ENCODE measurements at regions not wholly inside any gene's neighbourhood (a gene's known extent, or its start where the extent isn't known, plus 50 kb on each side); places are given as distances from the start of the nearest gene placed in this dataset.
"Not testable (repeated sequence)": the region's sequence is repeated elsewhere in the genome, so short reads cannot be mapped to it uniquely, and the experiment has no call there.

DNA sequence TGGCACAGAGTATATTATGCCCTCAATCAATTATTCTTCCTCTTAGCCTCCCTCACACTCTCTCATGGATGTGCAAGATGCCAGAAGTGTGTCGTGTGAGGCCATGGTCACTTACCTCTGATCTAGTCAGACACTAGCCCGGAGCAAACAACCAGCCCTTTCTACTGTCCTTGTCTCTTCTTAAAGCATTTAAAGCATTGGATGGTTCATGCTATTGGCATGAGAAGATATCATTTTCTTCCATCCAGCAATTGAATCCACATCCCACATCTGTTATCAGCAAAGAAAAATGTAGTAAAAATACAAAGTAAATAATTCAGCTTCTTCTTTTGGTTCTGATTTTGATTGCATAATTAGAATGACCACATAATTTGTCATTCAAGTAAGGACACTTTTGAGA is 267.2 kb upstream of the ACO1 start:
- Mint-ChIP-seq H3K36me3 (ENCODE audit: low read depth) (no peaks in the 10 kb centered on the region), H3K4me3 (no peak overlapping the region), H3K27me3 (no peaks in the 10 kb centered on the region), H3K9me3 (no peaks in the 10 kb centered on the region), H3K27ac (no peak overlapping the region), H3K4me1 (no peaks in the 10 kb centered on the region)
- no peak for DNase-seq
- POLR2A ChIA-PET = no interaction called here
- CTCF ChIA-PET = no interaction called here

DNA sequence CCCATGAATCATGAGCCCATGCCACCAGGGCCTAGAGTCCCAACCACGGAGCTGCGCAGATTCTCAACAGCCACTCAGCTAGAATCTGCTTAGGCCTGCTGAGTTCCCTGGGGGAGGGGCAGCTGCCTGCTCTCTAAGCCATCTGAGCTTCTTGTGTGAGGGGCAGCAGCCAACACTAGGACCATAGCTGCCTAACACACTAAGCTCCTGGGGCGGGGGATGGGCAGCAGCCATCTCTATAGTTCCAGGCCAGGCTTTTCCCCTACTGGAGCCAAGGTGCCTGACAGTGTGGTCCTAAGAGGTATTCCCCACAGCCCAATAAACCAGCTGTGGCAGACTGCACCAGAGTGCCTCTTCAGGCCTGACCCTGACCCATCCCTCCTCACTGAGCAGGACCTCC is 255.9 kb upstream of the ACO1 start:
- no peak overlapping the region for H3K27ac Mint-ChIP-seq
- H3K27me3 Mint-ChIP-seq = no peaks in the 10 kb centered on the region
- ChIA-PET POLR2A (no interaction called here), CTCF (no interaction called here)
- no peak for DNase-seq
- no peaks in the 10 kb centered on the region for H3K36me3 Mint-ChIP-seq (ENCODE audit: low read depth)
- no peak overlapping the region for H3K4me3 Mint-ChIP-seq
- H3K4me1 Mint-ChIP-seq = no peaks in the 10 kb centered on the region
- no peaks in the 10 kb centered on the region for H3K9me3 Mint-ChIP-seq

DNA sequence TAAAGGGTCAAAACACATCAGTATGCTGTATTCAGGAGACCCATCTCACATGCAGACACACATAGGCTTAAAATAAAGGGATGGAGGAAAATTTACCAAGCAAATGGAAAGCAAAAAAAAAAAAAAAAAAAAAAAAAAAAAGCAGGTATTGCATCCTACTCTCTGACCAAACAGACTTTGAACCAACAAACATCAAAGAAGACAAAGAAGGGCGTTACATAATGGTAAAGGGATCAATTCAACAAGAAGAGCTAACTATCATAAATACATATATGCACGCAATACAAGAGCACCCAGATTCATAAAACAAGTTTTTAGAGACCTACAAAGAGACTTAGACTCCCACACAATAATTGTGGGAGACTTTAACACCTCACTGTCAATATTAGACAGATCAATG is 253.7 kb upstream of the ACO1 start:
- CTCF ChIA-PET; H3K36me3 Mint-ChIP-seq (ENCODE audit: low read depth); H3K4me1 Mint-ChIP-seq; DNase-seq; H3K4me3 Mint-ChIP-seq; H3K27ac Mint-ChIP-seq; H3K9me3 Mint-ChIP-seq; POLR2A ChIA-PET; H3K27me3 Mint-ChIP-seq: not testable (repeated sequence)

DNA sequence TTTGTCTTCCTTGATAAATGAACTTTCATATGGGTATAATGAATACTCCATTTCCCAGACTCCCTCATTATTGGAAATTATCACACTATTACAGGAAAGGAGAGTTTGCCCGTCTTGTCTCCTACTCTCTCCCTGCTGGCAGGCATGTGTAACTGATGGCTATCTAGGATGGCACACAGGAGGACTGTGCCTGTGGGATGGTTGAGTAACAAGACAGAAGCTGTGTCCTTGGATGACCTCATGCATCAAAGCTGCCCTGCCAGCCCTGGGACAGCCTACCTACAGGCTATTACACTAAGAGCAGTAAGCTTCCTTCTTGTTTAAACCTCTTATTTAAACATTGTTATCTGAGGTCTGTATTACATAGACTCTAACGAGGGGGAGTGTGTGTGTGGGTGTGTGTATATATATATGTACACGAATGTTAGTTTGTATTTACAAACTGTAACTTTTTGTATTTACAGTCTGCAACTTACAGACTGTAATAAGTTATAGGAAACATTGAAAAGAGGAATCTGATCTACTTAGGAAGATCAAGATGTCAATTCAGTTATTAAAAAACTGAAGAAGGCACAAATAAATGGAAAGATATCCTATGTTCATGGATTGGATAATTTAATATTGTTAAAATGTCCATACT is 247.6 kb upstream of the ACO1 start:
- no peaks in the 10 kb centered on the region for H3K4me1 Mint-ChIP-seq
- no peaks in the 10 kb centered on the region for H3K36me3 Mint-ChIP-seq (ENCODE audit: low read depth)
- POLR2A ChIA-PET = no interaction called here
- CTCF ChIA-PET = no interaction called here
- H3K27ac Mint-ChIP-seq = no peak overlapping the region
- no peaks in the 10 kb centered on the region for H3K9me3 Mint-ChIP-seq
- no peak for DNase-seq
- H3K4me3 Mint-ChIP-seq = no peak overlapping the region
- peaks cover 3% of the 10 kb centered on the region for H3K27me3 Mint-ChIP-seq

DNA sequence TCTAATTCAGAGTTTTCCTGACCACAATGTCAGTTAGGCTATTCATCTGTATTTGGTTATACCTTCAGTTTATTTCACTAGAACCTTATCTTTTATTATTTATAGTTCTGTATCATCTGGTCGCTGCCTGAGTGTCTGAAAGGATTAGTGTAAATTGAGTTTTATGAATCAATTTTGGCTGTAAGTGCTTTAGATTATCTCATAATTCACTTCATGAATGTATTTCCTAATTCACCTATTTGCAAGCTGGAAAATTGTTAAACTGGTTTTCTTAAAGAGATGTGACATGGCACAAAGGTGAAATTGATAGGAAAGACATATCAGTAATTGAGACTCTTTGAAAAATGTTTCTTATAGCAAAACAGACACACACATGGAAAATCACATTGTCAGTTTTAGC is 242.4 kb upstream of the ACO1 start:
- Mint-ChIP-seq H3K36me3 (ENCODE audit: low read depth) (no peaks in the 10 kb centered on the region), H3K27me3 (peaks cover 3% of the 10 kb centered on the region), H3K9me3 (peaks cover 2% of the 10 kb centered on the region), H3K27ac (no peak overlapping the region), H3K4me3 (no peak overlapping the region), H3K4me1 (no peaks in the 10 kb centered on the region)
- no peak for DNase-seq
- POLR2A ChIA-PET = no interaction called here
- CTCF ChIA-PET = no interaction called here

DNA sequence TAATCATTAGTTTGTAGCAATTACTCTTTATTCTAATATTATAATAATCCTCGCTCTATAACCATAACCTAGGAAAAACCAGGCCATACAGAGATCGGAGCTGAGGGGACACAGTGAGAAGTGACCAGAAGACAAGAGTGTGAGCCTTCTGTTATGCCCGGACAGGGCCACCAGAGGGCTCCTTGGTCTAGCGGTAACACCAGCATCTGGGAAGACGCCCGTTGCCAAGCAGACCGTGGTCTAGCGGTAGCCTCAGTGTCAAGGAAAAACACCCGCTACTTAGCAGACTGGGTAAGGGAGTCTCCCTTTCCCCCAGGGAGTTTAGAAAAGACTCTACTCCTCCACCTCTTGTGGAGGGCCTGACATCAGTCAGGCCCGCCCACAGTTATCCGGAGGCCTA is 235.9 kb upstream of the ACO1 start:
- H3K36me3 Mint-ChIP-seq (ENCODE audit: low read depth); POLR2A ChIA-PET; DNase-seq; H3K4me3 Mint-ChIP-seq; CTCF ChIA-PET; H3K27me3 Mint-ChIP-seq; H3K9me3 Mint-ChIP-seq; H3K27ac Mint-ChIP-seq; H3K4me1 Mint-ChIP-seq: not testable (repeated sequence)

DNA sequence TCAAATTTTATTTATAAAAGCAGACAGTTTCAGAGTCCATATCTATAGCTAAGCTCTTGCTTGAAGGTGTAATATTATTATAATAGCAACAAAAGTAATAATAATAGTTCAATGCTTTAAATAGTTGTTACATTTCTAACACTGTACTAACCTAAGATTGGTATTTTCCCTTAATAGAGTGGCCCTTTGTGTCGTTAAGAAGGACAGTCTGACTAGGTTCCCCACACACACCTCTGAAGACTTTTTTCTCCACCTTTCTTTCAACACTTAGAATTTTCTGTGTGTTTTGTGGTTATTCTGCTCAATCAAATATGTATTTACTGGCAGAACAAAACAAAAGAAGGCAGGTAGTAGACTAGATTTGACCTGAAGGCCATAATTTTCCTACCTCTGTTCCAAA is 223.2 kb upstream of the ACO1 start:
- Mint-ChIP-seq H3K27ac (no peak overlapping the region), H3K27me3 (no peaks in the 10 kb centered on the region), H3K4me3 (no peak overlapping the region), H3K4me1 (no peaks in the 10 kb centered on the region), H3K9me3 (no peaks in the 10 kb centered on the region), H3K36me3 (ENCODE audit: low read depth) (no peaks in the 10 kb centered on the region)
- DNase-seq = no peak
- ChIA-PET POLR2A (no interaction called here), CTCF (no interaction called here)

DNA sequence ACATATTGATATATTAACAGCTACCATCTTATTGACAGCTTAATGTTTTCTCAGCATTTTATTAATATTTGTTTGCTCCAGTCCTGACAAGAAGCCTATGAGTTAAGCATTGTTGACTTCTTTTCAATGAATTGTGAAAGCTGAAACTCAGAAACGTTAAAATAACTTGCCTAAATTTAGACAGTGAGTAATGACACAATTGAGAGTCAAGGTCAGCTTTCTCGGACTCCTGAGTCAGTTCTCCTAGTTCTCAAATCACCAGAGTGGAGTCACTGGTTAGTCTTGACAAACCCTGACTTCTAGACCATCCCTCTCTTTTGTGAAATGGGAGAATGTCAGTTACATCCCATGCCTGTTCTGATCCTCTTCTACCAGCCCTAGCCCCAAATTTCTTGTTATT is 222.7 kb upstream of the ACO1 start:
- H3K27me3 Mint-ChIP-seq = no peaks in the 10 kb centered on the region
- no peaks in the 10 kb centered on the region for H3K4me1 Mint-ChIP-seq
- H3K4me3 Mint-ChIP-seq = no peak overlapping the region
- H3K36me3 Mint-ChIP-seq (ENCODE audit: low read depth) = no peaks in the 10 kb centered on the region
- CTCF ChIA-PET = no interaction called here
- H3K9me3 Mint-ChIP-seq = no peaks in the 10 kb centered on the region
- H3K27ac Mint-ChIP-seq = no peak overlapping the region
- DNase-seq = no peak
- POLR2A ChIA-PET = no interaction called here

DNA sequence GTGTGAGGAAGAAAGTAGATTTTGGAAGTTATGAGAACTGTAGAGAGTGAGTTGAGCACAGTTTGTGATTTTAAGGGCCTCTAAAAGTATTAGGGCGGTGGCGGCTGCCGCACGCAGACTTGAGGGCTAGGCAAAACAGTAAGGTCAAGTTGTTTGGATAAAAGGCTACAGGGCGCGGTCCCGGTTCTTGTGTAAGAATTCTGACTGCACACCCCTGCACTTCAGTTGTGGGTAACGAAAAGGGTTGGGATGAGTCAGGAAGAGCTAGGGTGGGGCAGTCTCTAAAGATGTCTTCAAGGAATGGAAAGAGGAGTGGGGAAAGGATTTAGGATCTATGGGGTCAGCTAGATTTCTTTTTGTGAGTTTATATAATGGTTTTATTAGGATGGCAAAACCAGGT is 218.1 kb upstream of the ACO1 start:
- H3K27me3 Mint-ChIP-seq; H3K9me3 Mint-ChIP-seq; H3K27ac Mint-ChIP-seq; H3K36me3 Mint-ChIP-seq (ENCODE audit: low read depth); DNase-seq; H3K4me3 Mint-ChIP-seq; POLR2A ChIA-PET; H3K4me1 Mint-ChIP-seq; CTCF ChIA-PET: not testable (repeated sequence)

DNA sequence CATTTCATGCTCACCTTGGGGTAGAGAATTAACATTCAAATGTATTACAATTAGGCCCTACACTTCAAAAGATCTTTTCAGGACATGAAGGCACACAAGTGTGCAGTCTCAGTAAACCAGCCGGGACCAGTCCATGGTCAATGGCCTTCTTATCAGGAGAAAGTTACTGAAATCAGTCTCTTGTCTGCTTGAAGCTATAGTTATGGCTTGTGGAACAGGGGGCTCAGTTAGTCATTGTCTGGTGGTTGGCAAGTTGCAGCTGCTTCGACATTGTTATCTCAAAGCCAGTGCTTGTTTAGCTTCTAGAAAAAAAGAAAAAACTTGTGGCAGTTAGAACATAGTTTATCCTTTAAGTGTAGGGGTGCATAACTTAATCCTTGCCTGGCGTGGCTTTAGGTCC is 213.1 kb upstream of the ACO1 start:
- CTCF ChIA-PET = no interaction called here
- Mint-ChIP-seq H3K4me1 (no peaks in the 10 kb centered on the region), H3K9me3 (no peaks in the 10 kb centered on the region), H3K27me3 (no peaks in the 10 kb centered on the region), H3K36me3 (ENCODE audit: low read depth) (no peaks in the 10 kb centered on the region), H3K4me3 (no peak overlapping the region), H3K27ac (no peak overlapping the region)
- POLR2A ChIA-PET = no interaction called here
- DNase-seq = no peak

DNA sequence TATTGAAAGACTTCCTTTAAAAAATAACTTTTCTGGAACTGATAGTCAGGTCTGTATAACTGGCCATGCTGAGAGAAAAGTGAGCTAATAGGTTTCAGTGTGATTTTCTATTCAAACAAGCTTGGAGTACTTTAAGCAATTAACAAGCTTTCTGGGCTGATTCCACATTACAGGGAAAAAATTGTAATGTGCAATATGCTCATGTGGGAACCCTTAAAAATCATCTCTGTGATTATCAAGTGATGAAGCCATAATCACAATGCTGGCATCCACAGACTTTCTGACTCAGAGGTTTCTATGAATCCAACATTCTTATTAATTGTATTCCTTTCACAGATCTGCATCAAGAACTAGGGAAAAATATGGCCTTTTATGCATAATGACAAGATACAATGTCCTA is 212.2 kb upstream of the ACO1 start:
- H3K9me3 Mint-ChIP-seq = no peaks in the 10 kb centered on the region
- H3K36me3 Mint-ChIP-seq (ENCODE audit: low read depth) = no peaks in the 10 kb centered on the region
- no peak overlapping the region for H3K4me3 Mint-ChIP-seq
- no peaks in the 10 kb centered on the region for H3K4me1 Mint-ChIP-seq
- POLR2A ChIA-PET = no interaction called here
- H3K27ac Mint-ChIP-seq = no peak overlapping the region
- CTCF ChIA-PET = no interaction called here
- H3K27me3 Mint-ChIP-seq = no peaks in the 10 kb centered on the region
- no peak for DNase-seq

DNA sequence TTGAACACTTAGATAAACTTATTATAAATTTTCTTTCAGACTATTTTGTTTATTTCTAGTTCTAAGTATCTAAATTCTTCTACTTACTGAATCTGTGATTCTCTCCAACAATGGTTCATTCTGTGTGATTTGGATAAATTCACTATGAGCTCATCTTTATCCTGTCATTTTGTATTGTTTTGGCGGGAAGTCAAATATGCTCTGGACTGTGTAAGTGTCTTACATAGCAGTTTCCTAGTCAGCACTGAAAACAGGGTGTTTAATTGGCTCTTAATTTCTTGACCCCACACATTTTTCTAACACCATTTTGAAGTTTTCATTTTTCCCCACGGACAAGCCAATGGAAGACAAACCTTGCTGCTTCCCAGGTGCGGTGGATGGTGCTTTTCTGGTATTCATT is 207.0 kb upstream of the ACO1 start:
- no peaks in the 10 kb centered on the region for H3K36me3 Mint-ChIP-seq (ENCODE audit: low read depth)
- ChIA-PET POLR2A (no interaction called here), CTCF (no interaction called here)
- H3K4me1 Mint-ChIP-seq = no peaks in the 10 kb centered on the region
- H3K9me3 Mint-ChIP-seq = no peaks in the 10 kb centered on the region
- no peak overlapping the region for H3K4me3 Mint-ChIP-seq
- DNase-seq = no peak
- H3K27ac Mint-ChIP-seq = no peak overlapping the region
- no peaks in the 10 kb centered on the region for H3K27me3 Mint-ChIP-seq

DNA sequence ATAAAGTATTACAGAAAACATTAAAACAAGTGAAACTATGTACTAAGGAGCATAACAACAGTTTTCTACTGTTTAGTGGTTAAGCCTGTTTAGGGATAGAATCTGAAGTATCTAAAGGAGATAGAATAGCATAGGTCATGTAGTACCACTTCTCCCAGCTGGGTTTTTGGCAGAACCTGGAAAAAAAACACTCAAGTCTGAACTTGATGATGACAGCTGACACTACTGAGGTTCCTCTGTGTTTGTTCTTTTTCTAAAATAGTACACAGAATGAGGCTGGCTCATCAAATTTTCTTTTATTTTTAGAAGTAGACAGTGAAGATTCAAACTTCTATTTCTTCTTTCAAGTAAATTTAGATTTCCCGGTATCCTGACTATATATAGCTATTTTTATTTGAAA is 203.8 kb upstream of the ACO1 start:
- ChIA-PET POLR2A (no interaction called here), CTCF (no interaction called here)
- H3K4me1 Mint-ChIP-seq = no peaks in the 10 kb centered on the region
- DNase-seq = no peak
- H3K27ac Mint-ChIP-seq = no peak overlapping the region
- no peaks in the 10 kb centered on the region for H3K36me3 Mint-ChIP-seq (ENCODE audit: low read depth)
- H3K27me3 Mint-ChIP-seq = no peaks in the 10 kb centered on the region
- H3K9me3 Mint-ChIP-seq = peaks cover 2% of the 10 kb centered on the region
- H3K4me3 Mint-ChIP-seq = no peak overlapping the region

DNA sequence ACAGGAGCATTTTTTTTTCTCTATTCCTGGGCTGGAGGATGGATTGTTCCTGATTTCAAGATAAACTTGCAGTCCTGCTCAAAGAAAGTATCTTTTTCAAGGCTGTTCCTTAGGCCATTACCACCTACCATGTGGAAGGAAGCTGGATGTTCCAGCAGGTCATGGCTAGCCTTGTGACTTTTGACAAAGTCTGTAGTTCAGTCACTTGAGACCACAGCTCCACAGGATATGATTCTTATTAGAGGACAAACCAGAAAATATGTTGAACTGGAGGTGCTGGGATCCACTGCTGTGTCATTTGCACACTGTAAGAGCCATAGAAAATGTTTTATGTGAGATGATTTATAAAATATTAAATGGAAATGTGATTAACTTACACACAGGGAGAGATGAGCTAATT is 184.2 kb upstream of the ACO1 start:
- H3K4me3 Mint-ChIP-seq = no peak overlapping the region
- no peak for DNase-seq
- no peaks in the 10 kb centered on the region for H3K9me3 Mint-ChIP-seq
- ChIA-PET POLR2A (no interaction called here), CTCF (no interaction called here)
- H3K36me3 Mint-ChIP-seq (ENCODE audit: low read depth) = no peaks in the 10 kb centered on the region
- no peak overlapping the region for H3K27ac Mint-ChIP-seq
- no peaks in the 10 kb centered on the region for H3K27me3 Mint-ChIP-seq
- no peaks in the 10 kb centered on the region for H3K4me1 Mint-ChIP-seq

DNA sequence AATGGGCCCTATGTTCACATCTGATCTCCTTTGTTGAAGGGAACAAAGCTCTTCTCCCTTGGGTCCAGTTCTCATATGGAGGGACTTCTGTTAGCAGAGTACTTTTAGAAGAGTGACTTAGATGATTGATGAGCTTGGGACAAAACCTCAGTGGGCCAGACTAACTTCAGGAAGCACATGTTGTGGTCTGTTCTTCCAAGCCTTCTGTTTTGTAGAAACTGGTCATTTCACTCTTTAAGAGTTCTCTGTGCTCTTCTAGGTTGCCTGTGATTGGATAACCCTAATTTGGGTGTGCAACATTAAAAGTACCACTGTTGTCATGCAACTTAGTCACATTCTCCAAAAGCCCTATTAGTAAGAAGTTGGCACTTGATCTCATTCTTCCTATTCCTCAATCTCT is 183.5 kb upstream of the ACO1 start:
- Mint-ChIP-seq H3K4me1 (no peaks in the 10 kb centered on the region), H3K27ac (no peak overlapping the region), H3K27me3 (no peaks in the 10 kb centered on the region), H3K36me3 (ENCODE audit: low read depth) (no peaks in the 10 kb centered on the region), H3K9me3 (no peaks in the 10 kb centered on the region), H3K4me3 (no peak overlapping the region)
- ChIA-PET POLR2A (no interaction called here), CTCF (no interaction called here)
- no peak for DNase-seq

Data from activated CD4-positive, alpha-beta memory T cell treated with anti-CD3 and anti-CD28 coated beads, Interleukin-2, amount 10 ng/mL, durations not matched to agents 7 days and 5 days (primary cell).